Stimulated activated CD4-positive, alpha-beta T cell treated with anti-CD3 and anti-CD28 coated beads, Interleukin-15, amount 100 ng/mL, for 48 hours (primary cell): ENCODE measurements at regions not wholly inside any gene's neighbourhood (a gene's known extent, or its start where the extent isn't known, plus 50 kb on each side); places are given as distances from the start of the nearest gene placed in this dataset.

Experiments used
- DNase-seq, 2 donors: peaks; one replicate each; pipeline ENCODE4 v3.0.0-alpha.2; 2020; ENCODE audit warnings: low read depth in 2 of 2

DNA sequence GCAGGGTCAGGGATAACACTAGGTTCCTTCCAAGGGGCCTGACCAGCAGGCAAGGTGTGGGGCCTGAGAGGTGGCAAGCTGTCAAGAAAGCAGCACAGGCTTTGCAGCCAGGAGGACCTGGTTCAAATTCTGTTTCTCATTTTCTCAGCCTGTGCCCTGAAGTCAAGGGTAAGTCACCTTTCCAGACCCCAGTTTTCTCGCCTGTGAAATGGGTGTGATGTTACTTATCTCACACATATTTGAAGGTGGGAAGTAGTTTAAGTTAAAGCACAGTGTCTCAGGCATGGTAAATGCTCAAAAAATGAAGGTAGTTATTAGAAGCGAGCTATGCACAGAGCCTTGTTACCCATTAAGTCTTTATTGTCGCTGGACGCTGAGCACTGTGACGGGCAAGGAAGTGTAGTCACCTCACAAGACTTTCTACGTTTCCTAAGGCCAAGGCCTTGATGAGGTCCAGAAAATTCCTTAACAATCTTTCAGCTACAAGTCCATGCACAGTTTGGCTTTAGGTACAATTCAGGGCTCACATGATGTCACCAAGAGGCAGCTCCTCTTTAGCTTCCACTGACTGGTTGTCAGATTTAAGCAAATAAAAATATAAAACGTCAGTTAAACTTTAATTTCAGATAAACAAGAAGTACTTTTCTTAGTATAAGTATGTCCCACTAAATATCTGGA, 522.6 kb upstream of the PROK2 start:
- no peak for DNase-seq

DNA sequence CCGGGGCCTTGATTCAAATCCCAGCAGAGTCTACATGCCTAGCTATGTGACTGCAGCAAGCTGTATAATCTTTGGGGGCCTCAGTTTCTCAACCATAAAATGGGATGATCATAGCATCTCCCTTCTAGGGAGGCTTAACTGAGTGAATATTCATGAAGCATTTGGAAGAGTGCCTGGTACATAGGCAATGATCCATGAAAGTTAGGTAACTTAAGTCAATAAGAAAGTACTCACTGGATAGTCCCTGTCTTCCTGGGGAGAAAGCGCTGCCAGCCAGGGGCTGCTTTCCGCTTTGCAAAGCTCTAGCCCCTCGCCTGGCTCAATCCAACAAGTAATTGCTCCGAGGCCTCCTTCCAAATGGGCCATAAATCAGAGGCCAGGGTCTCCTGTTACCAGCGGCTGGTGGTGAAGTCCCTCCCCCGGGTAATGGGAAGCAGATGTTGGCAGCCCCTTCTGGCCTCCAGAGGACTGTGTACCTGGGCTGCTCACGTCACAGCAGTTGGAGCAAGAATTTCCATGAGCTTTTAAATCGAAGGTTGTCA, 521.9 kb upstream of the PROK2 start:
- DNase-seq: no peak

DNA sequence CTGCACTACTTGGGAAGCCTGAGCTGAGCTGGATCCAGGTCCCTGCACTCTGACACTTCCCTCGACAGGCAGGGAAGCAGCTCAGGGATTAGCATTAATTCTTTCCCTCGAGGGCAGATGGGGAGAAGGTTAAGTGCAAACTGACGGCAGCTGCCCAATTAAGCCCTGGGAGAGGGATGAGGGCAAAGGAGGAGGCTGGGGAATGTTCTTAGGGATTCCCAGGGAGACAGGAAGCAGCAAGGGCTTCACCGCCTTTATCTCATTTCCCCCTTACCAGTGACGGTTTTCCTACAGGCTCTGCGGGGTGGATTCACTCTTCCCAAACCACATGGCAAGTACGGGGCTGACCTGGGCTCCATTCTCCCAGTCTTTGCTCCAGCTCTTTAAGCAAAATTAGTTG, 519.0 kb upstream of the PROK2 start:
- DNase-seq: no peak

DNA sequence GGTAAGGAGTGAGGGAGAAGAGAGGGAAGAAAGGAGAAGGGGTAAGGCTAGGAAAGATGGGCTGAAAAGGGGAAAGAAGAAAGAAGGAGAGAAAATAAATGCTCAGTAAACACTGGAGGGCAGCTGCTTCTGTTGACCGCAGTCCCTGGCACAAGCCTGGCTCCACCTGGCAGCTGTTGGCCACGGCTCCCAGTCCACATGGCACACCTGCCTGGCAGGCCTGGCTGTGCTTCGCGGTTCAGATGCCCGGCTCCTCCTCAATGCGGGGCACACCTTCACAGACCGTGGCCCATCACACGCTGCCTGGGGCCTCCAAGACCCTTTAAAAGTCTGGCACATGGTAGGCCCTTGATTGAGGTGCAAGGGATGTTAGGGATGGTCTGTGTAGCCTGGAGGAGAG, 516.8 kb upstream of the PROK2 start:
- DNase-seq: no peak

DNA sequence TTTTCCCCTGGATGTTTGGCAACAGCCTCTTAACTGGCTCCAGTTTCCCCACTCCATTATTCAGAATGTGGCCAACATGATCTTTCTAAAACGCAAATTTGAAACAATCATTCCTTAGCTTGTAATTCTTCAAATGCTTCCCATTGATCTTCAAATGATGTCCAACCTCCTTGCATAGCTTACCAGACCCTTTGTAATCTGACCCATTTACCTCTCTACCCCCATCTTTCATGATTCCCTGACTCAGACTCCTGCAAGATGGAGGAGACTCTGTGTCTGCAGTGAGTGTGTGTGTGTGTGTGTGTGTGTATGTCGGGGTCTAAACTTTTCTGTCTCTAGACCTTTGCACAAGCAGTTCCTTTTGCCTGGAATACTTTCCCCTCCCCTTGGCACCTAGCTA, 515.7 kb upstream of the PROK2 start:
- DNase-seq: no peak

DNA sequence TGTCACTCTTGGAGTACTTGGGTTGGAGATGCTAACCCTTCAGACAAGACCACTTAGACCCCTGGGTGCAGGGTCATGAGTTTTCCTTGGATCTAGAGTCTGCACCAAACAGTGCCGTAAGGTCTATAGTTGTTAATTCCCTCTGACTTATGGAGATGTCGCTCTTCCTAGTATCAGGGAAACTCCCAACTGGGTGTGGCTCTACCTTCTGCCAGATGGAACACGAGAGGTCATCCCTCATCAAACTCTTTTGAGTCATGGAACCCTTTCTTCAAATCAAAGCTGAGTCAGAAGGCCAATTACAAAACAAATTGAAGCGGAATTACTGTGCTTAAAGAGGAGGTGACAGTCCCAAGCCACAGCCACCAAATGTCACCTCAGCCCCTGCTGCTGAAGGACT, 514.9 kb upstream of the PROK2 start:
- DNase-seq: no peak

DNA sequence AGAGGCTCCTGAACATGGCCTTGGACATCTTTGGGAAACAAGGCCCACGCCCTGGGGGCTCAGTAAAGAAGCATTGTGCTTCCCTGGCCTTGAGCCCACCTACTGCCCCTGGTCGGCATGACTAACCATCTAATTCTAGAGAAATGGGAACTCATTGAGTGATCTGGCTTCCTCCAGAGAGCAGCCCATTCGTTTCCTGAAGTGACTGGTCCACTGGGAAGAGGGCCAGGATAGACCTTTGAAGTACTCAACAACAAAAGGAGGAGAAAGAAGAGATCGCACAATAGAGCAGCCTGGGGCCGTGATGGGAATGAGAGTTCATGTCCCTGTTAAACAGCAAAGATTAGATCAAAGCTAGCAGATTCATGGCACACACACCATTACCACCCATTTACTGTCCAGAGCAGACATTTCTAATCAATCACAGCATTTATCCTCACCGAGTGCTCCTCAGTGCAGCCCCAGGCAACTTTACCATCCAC, 514.4 kb upstream of the PROK2 start:
- no peak for DNase-seq

DNA sequence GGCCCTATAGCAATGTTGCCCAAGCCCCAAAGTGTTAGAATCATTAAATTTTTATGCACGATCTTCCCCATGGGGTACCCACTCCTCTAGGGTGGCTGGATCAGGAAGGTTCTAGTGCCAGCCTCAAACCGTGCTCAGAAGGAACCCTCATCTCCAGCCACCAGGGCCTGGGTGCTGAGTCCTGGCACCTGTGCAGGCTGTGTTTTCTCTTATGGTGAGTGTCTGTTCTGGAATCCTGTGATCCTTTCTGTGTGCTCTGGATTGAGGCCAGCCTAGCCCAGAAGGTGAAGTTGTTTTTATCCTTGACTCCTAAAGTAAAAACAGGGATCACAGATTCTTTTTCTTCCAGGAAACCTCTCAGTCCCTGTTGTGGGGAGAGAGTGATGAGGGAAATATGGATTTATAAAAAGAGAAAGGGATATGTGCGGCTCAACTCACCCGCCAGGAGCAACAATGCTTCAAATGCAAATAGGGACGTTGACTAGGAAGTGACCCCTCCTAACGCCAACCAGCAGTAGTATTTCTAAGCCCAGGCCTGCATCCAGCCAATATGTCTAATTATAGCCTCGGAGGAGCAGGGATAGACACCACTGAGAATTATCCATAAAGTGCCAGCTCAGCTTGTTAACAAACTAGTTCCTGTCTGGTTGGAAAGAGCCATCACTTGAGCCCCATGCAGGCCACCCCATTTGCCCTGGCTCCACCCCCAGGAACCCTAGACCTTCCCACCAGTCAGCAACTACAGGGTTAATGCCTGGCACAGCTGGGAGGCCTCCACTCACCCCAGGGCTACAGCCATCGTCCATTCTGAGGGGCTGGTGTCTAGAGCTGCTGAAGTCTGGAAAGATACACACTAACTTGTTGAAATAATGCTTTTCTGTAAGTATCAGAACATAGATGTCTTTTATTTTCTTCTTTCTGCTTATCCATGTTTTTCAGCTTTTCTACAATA, 513.5 kb upstream of the PROK2 start:
- DNase-seq: no peak

DNA sequence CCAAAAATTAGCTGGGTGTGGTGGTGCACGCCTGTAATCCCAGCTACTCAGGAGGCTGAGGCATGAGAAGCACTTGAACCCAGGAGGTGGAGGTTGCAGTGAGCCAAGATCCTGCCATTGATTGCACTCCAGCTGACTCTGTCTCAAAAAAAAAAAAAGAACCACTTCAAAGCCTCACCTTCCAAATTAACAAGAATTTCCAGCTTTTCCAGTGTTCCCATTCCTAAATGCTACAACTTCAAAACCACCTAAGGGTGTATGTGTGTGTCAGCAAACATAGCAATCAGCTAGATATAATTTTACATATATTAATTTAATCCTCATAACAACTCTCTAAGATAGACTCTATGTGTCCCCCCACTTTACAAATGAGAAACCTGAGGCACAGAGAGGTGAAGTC, 512.5 kb upstream of the PROK2 start:
- DNase-seq: no peak

DNA sequence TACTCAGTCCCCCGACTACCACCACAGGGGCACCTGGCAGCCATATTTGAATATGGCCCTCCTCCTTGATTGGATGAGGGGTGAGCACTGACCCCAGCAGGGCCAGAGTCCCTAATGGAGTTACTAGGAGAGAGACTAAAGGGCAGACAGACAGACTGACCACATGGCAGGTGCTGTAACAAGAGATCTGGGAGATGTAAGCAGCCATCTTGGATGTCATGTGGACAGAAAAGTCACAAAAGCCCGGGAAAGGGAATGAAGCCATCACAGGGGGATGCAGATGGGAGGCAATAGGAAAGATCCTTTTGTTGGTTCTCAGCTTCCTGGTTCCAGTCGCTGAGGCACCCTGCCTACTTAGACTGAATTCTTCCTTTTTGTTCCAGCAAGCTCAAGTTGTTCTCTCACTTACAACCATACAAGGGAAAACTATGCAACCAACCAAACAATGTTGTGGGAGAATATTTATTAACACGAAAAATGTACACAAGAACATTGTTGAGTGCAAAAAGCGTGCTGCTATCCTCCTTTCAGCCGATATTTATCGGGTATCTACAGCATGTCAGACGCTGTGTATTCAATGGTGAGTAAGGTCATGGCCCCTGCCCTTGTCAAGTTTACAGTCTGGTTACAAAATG, 511.6 kb upstream of the PROK2 start:
- no peak for DNase-seq

DNA sequence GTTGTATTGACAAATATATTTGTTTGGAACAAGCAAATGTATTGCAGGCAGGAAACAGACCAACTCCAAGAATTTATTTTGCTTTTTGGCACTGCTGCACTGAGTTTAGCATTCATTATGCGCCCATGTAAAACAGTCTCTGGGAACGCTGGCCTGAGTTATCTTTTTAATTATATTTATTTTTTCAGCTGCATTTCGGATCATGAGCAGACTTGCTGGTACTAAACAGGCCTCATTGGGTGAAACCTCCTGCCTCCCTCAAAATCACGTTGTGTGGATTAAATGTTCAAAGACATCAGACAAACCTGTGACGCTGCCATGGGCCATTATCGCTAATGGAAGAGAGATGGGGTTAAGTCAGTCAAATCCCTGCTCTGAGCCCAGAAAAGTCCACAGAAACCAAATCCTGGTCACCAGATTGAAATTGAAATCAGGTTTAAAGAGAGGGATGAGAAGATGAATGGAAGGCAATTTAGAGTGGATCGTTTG, 511.1 kb upstream of the PROK2 start:
- DNase-seq: no peak

DNA sequence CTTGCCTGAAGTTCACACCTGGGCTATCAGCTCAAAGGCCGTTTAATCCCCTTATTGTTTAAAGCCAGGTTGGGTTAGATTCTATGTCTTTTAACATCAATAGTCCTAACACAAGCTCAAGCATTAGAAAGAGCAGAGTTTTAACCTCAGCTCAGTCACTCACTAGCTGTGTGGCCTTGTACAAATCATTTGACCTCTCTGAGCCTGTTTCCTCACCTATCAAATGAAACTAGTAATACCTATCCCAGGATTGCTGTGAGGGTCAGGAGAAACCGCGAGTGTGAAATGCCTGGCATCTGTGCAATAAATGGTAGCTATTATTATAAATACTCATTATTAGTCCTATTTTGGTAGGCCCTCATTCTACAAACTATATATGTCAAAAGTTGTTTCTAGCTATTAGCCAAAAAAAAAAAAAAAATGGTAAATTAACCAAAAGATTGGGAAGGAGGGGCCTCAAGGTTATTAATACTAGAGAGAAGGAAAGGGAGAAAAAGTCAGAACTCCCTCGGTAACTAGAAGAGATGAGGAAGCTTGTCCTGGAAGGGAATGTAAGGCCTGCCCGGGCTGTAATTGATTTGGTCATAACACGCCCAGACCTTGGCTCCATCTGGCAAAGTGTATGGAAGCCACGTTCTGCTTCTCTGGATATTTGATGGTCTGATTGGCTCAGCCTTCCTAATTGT, 510.5 kb upstream of the PROK2 start:
- no peak for DNase-seq

DNA sequence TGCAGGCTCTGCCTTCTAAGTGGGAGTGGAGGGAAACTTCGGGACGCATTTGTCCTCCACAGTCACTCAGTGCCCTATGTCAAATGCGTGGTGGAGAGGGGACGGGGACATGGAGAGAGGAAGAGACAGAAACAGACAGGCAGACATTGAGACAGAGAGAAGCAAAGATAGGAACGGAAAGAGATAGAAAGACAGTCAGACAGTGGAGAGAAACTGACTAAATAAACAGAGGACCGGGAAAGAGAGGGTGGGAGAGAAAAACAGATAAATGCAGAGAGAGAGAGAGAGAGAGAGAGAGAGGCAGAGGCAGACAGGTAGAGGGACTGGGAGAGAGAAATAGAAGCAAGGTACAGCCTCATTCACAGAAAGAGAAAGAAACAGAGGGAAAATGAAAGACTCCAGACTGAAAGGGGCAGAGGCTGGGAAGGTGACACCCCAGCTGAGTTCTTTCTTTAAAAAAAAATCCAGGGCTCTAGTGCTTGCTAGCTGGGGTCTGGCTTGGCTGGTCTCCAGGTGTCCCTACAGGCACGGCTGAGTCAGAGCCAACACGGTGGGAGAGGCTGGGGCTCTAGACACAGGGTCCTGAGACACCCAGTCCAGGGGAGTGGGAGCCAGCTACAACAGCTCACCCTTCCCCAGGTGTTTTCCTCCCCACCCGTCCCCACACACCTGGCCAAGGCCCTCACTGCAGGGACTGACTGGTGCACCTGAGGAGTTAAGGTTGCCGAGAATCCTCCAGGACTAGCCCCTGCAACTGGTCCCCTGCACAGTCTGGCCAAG, 506.1 kb upstream of the PROK2 start:
- no peak for DNase-seq

DNA sequence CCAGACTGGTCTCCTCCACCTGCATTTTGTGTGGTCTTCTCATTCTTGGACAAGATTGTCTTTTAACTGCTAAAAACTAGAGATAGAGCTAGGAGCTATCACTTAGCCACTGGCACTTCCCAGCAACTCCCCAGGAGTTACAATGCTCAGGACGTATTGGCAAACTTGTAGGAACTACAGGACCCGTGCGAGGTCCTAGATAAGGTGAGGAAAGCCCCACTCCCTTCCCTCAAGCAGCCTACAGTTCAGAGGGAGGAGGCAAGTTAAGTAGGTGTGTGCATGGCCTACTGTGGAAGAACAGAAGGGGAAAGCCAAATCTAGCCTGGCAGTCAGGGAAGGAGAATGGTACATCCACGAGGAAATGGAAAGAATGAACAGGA, 504.7 kb upstream of the PROK2 start:
- no peak for DNase-seq

DNA sequence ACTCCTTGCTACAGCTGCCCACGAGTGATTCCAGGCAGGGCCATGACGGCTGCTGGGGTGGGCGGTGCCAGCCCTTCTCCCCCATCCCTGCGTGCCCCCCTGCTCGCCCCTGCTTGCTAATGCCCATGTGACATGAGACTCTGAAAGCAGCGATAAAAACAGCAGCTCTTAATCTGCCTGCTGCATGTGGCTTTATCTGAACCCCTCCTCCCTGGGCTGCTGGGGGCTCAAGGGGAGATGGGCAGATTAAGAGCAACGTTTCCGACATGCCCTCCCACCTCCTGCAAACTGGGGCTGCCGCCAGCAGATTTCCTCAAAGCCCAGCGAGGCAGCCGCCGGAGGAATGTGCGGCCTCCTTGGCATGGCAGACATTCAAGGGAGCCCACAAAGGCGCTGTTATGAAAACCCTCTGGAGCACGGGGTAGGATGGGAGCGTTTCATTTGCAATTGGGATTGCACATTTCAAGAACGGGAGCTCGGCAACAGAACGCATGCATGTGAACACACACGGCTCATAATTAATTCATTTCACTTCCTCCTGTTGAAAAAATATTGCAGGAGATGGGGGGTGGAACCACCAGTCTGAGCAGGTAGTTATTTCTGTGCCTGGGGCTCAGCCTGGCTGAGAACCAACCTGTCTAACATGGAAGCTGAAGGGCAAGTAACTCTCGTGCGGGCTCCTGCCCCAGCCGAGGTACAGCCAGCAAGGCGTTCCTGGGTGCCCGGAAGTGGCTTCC, 504.2 kb upstream of the PROK2 start:
- DNase-seq: no peak

DNA sequence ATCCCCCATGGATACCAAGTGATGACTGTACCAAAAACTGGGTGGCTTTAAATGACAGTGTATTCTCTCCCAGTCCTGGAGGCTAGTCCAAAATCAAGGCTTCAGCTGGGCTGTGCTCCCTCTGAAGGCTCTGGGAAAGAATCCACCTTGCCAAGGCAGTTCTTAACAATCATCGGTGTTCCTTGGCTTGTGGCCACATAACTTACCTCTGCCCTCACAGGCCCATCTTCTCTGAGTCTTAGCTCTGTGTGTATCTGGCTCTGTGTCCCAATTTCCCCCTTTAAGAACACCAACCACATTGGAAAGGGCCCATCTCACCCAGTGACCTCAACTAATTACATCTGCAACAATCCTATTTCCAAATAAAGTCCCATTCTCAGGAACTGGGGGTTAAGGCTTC, 503.0 kb upstream of the PROK2 start:
- DNase-seq: no peak

DNA sequence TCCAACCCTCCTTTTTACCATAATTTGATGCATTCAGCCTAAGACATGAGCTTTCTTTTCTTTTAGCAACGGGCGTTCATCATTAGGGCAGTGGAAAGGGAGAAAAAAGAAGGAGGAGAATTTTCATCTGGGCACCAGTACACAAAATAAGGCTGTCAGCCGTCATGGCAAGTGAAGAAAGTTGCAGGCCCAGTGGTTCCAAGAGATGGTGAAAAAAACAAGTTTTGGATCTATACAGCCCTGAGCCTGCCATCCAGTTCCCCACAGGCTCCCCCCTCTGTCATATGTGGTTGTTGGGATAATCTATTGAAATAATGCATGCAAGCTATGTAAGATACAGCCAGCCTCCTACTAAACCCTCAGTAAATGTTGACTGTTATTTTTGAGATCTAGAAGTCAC, 500.6 kb upstream of the PROK2 start:
- no peak for DNase-seq

DNA sequence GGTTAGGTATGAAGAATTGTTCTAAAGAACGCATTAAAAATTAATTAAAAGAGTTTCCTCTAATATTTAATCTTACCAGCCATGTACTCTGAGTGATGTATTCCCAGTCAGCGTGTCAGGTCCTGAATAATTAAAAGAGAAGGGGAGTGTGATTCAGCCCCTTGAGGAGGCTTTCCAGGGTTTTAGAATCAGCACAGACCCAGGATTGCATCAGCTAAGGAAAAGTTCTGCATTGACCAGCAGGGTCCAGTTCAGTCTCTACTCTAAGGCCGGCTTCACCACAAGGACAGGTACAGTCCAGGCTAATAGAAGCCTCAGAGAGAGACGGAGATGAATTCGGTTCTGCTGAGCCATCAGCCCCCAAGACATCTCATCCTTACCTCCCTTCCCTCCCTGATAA, 499.5 kb upstream of the PROK2 start:
- DNase-seq: no peak

DNA sequence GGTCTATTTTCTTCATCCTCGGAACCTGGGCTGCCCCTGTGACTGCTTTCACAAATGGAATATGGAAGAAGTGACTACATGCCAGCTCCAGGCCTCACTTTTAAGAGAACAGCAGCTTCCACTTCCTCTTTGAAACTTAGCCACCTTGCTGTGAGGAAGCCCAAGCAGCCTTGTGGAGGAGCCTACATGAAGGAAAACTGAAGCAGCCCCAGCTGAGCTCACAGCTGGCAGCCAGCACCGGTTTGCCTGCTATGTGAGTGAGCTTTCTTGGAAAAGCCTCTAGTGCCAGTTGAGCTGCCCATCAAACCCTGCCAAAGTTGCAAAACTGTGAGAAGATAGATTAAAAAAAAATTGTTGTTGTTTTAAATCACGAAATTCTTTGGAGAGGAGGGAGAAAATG, 498.0 kb upstream of the PROK2 start:
- DNase-seq: no peak

DNA sequence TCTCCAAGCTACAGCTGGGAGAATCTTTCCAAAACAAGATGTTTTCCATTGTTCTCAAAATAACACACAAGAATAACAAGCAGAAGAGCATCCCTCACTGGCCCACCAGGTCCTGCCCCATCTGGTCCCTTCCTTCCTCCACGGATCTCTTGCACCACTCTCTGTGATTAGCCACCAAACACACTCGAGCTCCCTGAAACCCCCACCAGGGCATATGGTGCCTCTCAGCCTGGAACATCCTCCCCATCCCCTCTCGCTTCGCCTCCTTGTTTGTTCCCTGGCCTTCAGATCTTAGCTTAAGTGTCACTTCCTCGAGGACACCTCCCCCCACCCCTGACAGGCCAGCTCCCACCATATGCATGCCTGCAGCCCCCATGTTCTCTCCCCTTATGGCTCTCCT, 496.6 kb upstream of the PROK2 start:
- DNase-seq: no peak
